Prostate gland (tissue), 2 donors: ENCODE measurements at regions not wholly inside any gene's neighbourhood (a gene's known extent, or its start where the extent isn't known, plus 50 kb on each side); places are given as distances from the start of the nearest gene placed in this dataset.
"Not testable (repeated sequence)": the region's sequence is repeated elsewhere in the genome, so short reads cannot be mapped to it uniquely, and the experiment has no call there.

Experiments used
- DNase-seq: peaks from one replicate; pipeline ENCODE4 v3.0.0-alpha.2; 2019; ENCODE audit warnings: low spot score
- H3K27ac ChIP-seq, 2 donors: fragments of 200-600 bp; sonication (generic); 2 replicates each; pipeline ENCODE4 v1.5.1; 2017 to 2019
- H3K27me3 ChIP-seq: fragments of 200-600 bp; sonication (generic); replicated peaks from 2 replicates; pipeline ENCODE4 v1.5.1; 2019; ENCODE audit not compliant: insufficient read depth
- H3K36me3 ChIP-seq, 2 donors: fragments of 200-600 bp; sonication (generic); 1 replicate in 1 of 2; 2 replicates in 1 of 2; pipeline versions ENCODE4 v1.5.1 to v1.8.1; 2017 to 2019
- H3K4me1 ChIP-seq: fragments of 200-600 bp; sonication (generic); replicated peaks from 2 replicates; pipeline ENCODE4 v1.5.1; 2019
- H3K4me3 ChIP-seq, 2 donors: fragments of 200-600 bp; sonication (generic); 2 replicates each; pipeline ENCODE4 v1.5.1; 2017 to 2019
- H3K9me3 ChIP-seq: fragments of 200-600 bp; sonication (generic); 2 replicates; pipeline ENCODE4 v1.5.1; 2017
- POLR2A ChIP-seq: fragments of 450-650 bp; IDR thresholded peaks from one replicate; pipeline ENCODE4 v1.6.1; 2016; ENCODE audit warnings: antibody characterized with exemption, mild to moderate bottlenecking
- POLR2AphosphoS5 ChIP-seq: sonication (generic); formaldehyde crosslinking; IDR thresholded peaks from one replicate; pipeline ENCODE4 v1.6.1; 2017; ENCODE audit warnings: antibody characterized with exemption
- WGBS: methylation state at CpG from one replicate; pipeline ENCODE4 v1.1.5; 2018; 5-methylcytosine and 5-hydroxymethylcytosine counted together
- intact Hi-C: fragments of 100-400 bp; cut with DNase I; formaldehyde crosslinking; loops from one replicate; pipeline ENCODE4 v1.14.2; 2022
- TF ChIP-seq, protein P1 (sequence below), 4 experiments: fragments of 200-600 bp in 2 of 4; fragments of 450-650 bp in 2 of 4; sonication (generic) in 2 of 4; IDR thresholded peaks; 1 replicate in 3 of 4; 2 replicates in 1 of 4; pipeline ENCODE4 v1.5.1; 2016 to 2019; ENCODE audit warnings: antibody characterized with exemption in 4 of 4, mild to moderate bottlenecking in 2 of 4, moderate library complexity in 2 of 4

DNA sequence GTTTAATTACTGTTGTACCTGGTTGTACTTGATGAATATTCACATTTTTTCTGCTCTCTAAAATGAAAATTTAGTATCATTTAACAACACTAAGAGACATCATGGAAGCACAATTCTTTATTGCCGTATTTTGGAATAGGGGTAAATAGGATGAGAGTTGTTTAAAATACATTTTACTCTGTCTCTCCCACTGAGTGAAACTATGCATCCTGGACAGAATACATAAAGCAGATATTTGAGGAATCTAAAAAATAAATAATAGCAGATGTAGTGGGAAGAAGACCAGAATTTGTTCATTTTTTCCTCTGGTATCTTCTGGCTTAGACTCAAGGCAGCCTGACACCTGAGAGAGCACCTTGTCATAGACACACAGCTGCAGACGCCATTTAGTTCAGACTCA is 119.1 kb upstream of the AHI1 start:
- Histone ChIP-seq H3K4me3 (no peak overlapping the region), H3K9me3 (no peaks in the 10 kb centered on the region), H3K36me3 (no peaks in the 10 kb centered on the region), H3K4me1 (no peaks in the 10 kb centered on the region), H3K27ac (no peak overlapping the region), H3K27me3 (no peaks in the 10 kb centered on the region)
- intact Hi-C loops: no loop called here
- 88% methylated on average over 2 of the region's 2 CpGs for WGBS
- no peak for DNase-seq
- TF ChIP-seq, protein P1, sequence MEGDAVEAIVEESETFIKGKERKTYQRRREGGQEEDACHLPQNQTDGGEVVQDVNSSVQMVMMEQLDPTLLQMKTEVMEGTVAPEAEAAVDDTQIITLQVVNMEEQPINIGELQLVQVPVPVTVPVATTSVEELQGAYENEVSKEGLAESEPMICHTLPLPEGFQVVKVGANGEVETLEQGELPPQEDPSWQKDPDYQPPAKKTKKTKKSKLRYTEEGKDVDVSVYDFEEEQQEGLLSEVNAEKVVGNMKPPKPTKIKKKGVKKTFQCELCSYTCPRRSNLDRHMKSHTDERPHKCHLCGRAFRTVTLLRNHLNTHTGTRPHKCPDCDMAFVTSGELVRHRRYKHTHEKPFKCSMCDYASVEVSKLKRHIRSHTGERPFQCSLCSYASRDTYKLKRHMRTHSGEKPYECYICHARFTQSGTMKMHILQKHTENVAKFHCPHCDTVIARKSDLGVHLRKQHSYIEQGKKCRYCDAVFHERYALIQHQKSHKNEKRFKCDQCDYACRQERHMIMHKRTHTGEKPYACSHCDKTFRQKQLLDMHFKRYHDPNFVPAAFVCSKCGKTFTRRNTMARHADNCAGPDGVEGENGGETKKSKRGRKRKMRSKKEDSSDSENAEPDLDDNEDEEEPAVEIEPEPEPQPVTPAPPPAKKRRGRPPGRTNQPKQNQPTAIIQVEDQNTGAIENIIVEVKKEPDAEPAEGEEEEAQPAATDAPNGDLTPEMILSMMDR (IDR thresholded peaks at IDR 0.05): no peak
- TF ChIP-seq POLR2AphosphoS5 (no peak), POLR2A (no peak)

DNA sequence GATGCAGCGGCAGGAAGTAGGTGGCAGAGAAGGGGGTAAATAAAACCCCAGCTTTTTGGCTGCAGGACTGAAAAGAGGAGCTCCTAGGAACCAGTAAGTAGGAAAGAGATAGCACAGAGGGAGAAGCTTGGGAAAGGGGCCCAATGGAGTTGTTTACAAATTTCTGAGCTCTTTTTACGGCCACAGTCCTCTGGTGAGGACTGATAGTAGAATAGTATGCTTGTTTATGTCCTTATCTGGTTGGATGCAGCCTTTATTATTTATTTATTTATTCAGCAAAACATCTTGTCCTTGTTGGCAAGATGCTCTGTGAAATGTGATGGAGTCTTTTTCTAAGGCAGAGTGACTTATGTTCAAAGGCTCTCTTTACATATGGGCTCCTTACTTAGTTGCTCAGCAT is 119.7 kb upstream of the AHI1 start:
- DNase-seq: no peak
- Histone ChIP-seq H3K27ac (no peak overlapping the region), H3K4me1 (no peaks in the 10 kb centered on the region), H3K9me3 (no peaks in the 10 kb centered on the region), H3K4me3 (no peak overlapping the region), H3K36me3 (no peaks in the 10 kb centered on the region), H3K27me3 (no peaks in the 10 kb centered on the region)
- 90% methylated on average over 2 of the region's 2 CpGs for WGBS
- intact Hi-C loops: no loop called here
- TF ChIP-seq POLR2A (no peak), POLR2AphosphoS5 (no peak)
- TF ChIP-seq, protein P1 (IDR thresholded peaks at IDR 0.05): no peak

DNA sequence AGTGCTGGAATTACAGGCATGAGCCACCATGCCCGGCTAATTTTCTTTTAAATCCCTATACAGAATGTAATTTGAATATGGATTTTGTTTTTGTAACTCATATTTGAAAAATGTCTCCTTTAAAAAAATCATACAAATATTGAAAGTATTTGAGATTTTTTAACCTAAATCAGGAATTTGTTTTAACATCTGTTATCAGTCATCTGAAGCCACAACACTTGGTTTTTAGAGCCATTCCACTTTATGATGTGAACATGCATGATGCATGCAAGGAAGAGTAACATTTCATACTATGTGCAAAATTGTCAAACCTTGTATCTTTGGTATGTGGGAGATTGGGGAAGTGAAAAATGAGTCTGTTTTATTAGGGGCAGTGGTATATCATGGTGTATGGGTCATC is 124.5 kb upstream of the AHI1 start:
- intact Hi-C loops: no loop called here
- H3K4me3 ChIP-seq: no peak overlapping the region
- no peaks in the 10 kb centered on the region for H3K36me3 ChIP-seq
- no peak overlapping the region for H3K27ac ChIP-seq
- TF ChIP-seq, protein P1 (IDR thresholded peaks at IDR 0.05): no peak
- no peak for TF ChIP-seq POLR2A
- TF ChIP-seq POLR2AphosphoS5: no peak
- DNase-seq: no peak
- H3K4me1 ChIP-seq: no peaks in the 10 kb centered on the region
- no peaks in the 10 kb centered on the region for H3K9me3 ChIP-seq
- no peaks in the 10 kb centered on the region for H3K27me3 ChIP-seq
- 100% methylated on average over 1 of the region's 1 CpG for WGBS

DNA sequence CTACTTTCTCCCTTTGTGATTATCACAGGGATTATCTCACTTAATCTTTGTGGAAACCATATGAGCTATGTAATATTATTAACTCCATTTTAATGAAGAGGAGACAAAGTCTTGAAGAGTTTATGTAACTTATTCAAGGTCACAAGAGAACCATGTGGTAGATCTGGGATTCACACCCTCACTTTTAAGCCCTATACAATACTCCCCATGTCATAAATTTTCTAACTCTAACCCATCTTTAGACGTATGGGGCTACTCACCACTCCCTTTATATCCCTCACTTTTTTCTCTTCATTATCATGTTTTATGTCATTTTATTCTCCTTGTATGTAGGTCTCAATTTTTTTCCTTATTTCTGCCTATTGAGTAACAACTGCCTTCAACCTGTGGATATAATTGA is 126.4 kb upstream of the AHI1 start:
- no peak overlapping the region for H3K27ac ChIP-seq
- no peaks in the 10 kb centered on the region for H3K27me3 ChIP-seq
- whole genome bisulfite sequencing: 91% methylated on average over 1 of the region's 1 CpG
- H3K4me3 ChIP-seq: no peak overlapping the region
- H3K36me3 ChIP-seq: no peaks in the 10 kb centered on the region
- no peak for TF ChIP-seq POLR2AphosphoS5
- no peak for TF ChIP-seq POLR2A
- TF ChIP-seq, protein P1 (IDR thresholded peaks at IDR 0.05): no peak
- DNase-seq: no peak
- no peaks in the 10 kb centered on the region for H3K9me3 ChIP-seq
- no peaks in the 10 kb centered on the region for H3K4me1 ChIP-seq
- intact Hi-C loops: no loop called here

DNA sequence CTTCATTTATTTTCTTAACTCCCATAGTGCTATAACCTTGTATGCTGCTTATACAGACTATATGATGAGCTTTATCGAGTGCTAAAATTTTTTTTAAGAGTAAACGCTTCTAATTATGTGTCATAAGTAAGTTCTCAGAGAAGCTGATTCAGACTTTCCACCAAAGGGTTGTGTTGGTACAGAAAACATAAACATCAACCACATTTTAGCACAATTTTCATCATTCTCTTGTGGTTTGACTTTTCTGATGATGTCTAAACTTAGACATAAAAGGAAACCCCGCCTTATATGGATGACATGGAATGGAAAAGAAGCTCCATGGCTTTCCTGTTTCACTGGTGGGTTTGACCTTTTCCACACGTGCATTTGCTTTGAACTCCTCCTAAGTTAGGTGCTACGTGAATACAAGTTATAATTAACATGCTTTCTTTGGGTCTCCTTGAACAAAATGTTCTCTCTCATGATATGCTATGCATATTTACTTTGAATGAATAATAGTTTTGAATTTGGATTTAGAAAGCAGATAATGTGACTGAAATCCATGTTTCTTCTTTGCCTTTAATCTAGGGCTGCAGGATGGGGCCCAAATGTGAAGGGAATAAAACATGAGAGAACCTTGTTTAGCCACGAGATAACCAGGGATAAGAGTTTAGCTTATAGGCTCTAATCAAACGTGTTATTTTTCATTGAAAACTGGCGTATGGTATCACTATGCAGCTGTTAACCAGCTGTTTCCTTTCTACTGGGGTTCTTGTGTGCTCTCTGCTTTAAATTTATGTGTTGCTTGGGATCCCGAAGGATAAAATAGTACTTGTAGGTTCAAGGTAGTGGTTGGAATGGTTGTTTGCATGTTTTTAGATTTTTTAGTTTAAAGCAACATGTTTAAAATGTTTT is 127.1 kb upstream of the AHI1 start:
- H3K36me3 ChIP-seq: no peaks in the 10 kb centered on the region
- intact Hi-C loops: no loop called here
- WGBS: 60% methylated on average over 9 of the region's 9 CpGs

DNA sequence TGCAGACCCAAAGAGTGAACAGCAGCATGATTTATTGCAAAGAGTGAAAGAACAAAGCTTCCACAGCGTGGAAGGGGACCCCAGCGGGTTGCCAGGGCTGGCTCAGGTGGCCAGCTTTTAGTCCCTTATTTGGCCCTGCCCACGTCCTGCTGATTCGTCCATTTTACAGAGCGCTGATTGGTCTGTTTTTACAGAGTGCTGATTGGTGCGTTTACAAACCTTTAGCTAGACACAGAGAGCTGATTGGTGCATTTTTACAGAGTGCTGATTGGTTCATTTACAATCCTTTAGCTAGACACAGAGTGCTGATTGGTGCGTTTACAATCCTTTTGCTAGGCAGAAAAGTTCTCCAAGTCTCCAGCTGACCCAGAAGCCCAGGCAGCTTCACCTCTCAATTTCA is 128.5 kb upstream of the AHI1 start:
- H3K27me3 ChIP-seq, H3K4me3 ChIP-seq, DNase-seq, H3K4me1 ChIP-seq, H3K27ac ChIP-seq, H3K36me3 ChIP-seq, intact Hi-C loops, H3K9me3 ChIP-seq: not testable (repeated sequence)
- WGBS: 80% methylated on average over 7 of the region's 7 CpGs

More for the DNA sequence above, 127.1 kb upstream of the AHI1 start:
- Histone ChIP-seq H3K9me3 (no peaks in the 10 kb centered on the region), H3K4me3 (no peak overlapping the region), H3K27ac (no peak overlapping the region), H3K4me1 (no peaks in the 10 kb centered on the region), H3K27me3 (no peaks in the 10 kb centered on the region)
- DNase-seq: no peak
- TF ChIP-seq POLR2AphosphoS5: no peak
- TF ChIP-seq, protein P1 (IDR thresholded peaks at IDR 0.05): no peak
- no peak for TF ChIP-seq POLR2A
